ENCODE measurements at regions not wholly inside any gene's neighbourhood (a gene's known extent, or its start where the extent isn't known, plus 50 kb on each side); places are given as distances from the start of the nearest gene placed in this dataset.

DNA sequence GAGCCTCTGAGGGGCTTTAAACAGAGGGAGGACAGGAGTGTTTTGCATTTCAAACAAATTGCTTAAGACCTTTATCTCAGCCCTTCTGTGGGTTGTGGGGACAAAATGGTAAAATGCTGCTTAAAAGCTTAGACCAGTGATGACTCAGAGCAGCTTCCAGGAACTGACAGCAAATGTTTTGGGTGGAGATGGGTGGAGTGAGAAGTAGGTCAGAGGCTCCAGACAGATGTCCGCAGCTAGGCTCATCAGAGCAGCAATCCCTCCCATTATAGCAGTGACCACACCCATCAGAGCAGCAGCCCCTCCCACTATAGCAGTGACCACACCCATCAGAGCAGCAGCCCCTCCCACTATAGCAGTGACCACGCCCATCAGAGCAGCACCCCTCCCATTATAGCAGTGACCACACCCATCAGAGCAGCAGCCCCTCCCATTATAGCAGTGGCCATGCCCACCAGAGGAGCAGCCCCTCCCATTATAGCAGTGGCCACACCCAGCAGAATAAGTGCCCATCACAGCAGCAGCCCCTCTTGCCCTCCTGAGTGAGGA, 532.2 kb downstream of the MATN1 start:
- DNase-seq (ENCODE audit: low read depth) = no peak

DNA sequence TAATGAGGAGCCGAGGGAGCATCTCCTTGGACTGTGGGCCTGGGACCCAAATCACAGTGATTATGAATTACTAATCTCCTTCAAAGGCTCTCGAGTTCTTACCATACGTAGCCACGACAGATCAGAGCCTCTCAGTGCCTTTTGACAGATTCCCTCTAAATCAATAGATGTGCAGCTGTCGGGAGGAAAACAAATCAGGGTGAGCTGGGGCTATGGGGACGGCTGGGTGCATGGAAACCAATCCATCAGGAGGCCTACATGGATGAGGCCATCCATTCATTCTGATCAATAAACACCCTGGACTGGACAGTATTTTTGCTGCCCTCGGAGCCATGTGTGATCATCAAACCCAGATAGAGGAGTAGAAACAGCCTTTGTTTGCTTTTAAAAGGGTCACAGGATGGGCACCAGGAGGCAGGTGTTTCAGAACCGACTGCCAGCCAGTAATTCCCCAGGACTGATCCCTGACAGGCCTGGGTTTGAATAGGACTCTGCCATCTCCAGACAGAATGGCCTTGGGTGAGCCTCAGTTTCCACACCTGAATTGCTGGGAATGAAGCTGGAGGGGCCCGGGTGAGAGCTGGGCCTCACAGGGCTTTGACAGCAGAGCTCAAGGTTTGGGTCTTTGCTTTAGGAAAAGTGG, 532.8 kb downstream of the MATN1 start:
- TF ChIP-seq, protein P1, sequence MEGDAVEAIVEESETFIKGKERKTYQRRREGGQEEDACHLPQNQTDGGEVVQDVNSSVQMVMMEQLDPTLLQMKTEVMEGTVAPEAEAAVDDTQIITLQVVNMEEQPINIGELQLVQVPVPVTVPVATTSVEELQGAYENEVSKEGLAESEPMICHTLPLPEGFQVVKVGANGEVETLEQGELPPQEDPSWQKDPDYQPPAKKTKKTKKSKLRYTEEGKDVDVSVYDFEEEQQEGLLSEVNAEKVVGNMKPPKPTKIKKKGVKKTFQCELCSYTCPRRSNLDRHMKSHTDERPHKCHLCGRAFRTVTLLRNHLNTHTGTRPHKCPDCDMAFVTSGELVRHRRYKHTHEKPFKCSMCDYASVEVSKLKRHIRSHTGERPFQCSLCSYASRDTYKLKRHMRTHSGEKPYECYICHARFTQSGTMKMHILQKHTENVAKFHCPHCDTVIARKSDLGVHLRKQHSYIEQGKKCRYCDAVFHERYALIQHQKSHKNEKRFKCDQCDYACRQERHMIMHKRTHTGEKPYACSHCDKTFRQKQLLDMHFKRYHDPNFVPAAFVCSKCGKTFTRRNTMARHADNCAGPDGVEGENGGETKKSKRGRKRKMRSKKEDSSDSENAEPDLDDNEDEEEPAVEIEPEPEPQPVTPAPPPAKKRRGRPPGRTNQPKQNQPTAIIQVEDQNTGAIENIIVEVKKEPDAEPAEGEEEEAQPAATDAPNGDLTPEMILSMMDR (conservative IDR thresholded peaks at IDR 0.05; ENCODE audit: low read depth, low read length) = no peak
- no peak for DNase-seq (ENCODE audit: low read depth)
- H3K4me3 ChIP-seq (ENCODE audit: low read depth, low read length) = no peak overlapping the region

More for the DNA sequence above, 532.2 kb downstream of the MATN1 start:
- no peak overlapping the region for H3K4me3 ChIP-seq (ENCODE audit: low read depth, low read length)
- TF ChIP-seq, protein P1 (conservative IDR thresholded peaks at IDR 0.05; ENCODE audit: low read depth, low read length) = no peak

DNA sequence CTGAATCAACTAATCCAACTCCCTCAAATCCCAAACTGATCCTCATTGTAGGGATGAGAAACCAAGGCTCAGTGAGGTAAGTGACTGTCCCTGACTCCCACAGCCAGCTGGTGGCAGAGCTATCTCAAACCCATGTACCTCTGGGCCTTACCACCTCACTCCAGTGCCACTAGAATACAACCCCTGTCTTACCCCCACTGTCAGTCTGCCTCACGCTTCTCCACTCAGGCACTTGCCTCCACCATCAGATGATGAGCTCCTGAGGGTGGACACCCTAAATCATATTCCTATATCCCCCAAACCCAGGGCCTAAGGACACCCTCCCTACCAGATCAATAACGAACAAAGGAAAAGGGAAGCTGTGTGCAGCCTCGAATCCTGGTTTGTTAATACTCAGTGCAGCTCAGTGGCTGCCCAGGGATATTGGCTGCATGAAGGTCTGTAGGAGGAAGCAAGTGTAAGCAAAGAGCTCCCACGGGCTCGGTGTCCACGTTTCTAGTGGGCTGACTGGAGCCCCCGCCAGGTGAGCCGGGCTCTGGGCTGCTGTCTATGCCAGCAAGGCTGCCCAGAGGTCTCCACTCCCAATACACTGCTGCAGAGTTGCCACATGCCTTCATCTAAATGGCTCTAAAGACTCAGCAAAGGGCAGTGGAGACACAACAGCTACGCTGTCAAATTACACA, 533.4 kb downstream of the MATN1 start:
- TF ChIP-seq, protein P1 (conservative IDR thresholded peaks at IDR 0.05; ENCODE audit: low read depth, low read length) = no peak
- H3K4me3 ChIP-seq (ENCODE audit: low read depth, low read length) = no peak overlapping the region

DNA sequence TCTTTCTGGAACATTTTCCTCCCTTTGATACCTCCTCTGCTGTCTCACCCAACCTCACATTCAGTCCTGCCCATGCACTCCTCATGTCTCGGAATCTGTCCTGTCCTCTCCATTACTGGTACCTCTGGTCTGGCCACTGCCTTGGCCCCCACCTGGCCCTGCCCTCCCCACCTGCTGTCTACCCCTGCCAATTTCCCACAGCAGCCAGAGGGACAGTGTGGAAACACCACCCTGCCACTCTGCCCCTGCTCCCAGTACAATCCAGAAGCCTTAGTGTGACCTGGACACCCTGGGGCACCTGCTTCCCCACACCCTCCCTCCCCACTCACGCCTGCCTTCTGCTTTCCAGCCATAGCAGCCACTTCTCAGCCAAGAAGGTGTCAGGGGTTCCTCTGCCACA, 534.4 kb downstream of the MATN1 start:
- no peak for DNase-seq (ENCODE audit: low read depth)
- no peak overlapping the region for H3K4me3 ChIP-seq (ENCODE audit: low read depth, low read length)
- TF ChIP-seq, protein P1 (conservative IDR thresholded peaks at IDR 0.05; ENCODE audit: low read depth, low read length) = no peak

More for the DNA sequence above, 533.4 kb downstream of the MATN1 start:
- DNase-seq (ENCODE audit: low read depth) = no peak

DNA sequence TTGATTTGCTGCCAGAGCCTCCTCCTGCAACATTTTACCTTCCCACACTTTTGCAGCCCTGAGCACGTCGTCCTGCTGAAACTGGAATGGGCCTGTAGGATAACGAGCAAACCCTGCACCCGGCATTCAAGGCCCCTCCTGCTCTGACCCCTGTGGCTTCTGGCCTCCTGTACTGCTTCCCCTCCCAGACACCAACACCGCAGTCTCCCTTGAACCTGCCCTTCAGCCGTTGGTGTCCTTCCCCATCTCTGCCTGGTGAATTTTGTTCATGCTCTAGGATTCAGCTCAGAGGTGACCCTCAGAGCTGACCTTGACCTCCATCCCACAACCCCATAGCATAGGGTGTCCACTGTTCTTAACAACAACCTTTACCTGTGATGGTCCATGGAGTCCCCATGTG, 535.1 kb downstream of the MATN1 start:
- TF ChIP-seq, protein P1 (conservative IDR thresholded peaks at IDR 0.05; ENCODE audit: low read depth, low read length) = no peak
- no peak for DNase-seq (ENCODE audit: low read depth)
- no peak overlapping the region for H3K4me3 ChIP-seq (ENCODE audit: low read depth, low read length)

DNA sequence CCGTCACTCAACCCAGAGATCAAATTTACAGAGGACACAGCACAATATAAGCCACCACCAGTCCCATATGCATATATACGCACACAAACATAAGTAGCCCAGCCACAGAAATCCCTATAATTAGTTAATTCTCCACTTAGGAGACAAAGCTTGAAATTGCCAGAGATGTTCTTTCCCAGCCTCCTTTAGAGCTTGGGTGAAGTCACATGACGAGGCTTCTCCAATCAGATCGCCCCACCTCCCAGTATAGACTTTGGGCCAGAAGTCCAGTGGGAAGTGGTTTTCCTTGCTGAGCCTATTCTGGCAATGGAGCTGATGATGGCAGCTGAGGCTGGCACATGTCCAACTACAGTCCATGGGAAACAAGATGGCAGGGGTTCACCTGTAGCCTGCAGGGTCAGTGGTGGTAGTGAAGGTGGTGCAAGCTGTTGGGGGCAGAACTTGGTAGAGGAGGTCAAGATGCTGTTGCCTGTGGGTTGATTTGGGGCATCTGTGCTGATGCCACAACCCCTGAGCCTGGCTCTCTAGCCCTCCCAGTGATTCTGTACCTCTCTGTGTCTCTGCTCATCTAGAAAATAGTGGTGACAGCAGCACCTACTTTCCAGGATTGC, 535.9 kb downstream of the MATN1 start:
- no peak overlapping the region for H3K4me3 ChIP-seq (ENCODE audit: low read depth, low read length)
- no peak for DNase-seq (ENCODE audit: low read depth)
- TF ChIP-seq, protein P1 (conservative IDR thresholded peaks at IDR 0.05; ENCODE audit: low read depth, low read length) = no peak

All from epithelial cell of proximal tubule (primary cell).